Breast epithelium (tissue), 3 donors: ENCODE measurements at regions not wholly inside any gene's neighbourhood (a gene's known extent, or its start where the extent isn't known, plus 50 kb on each side); places are given as distances from the start of the nearest gene placed in this dataset.

ENCODE experiments used
- POLR2A ChIP-seq: fragments of 450-650 bp; IDR thresholded peaks from one replicate; pipeline ENCODE4 v1.6.1; 2016; ENCODE audit warnings: antibody characterized with exemption, mild to moderate bottlenecking, moderate library complexity
- POLR2AphosphoS5 ChIP-seq, 3 donors: sonication (generic); formaldehyde crosslinking; IDR thresholded peaks; one replicate each; pipeline ENCODE4 v1.6.1; 2017; ENCODE audit warnings: antibody characterized with exemption in 3 of 3
- TF ChIP-seq, protein P1 (sequence below), 3 donors: fragments of 450-650 bp; IDR thresholded peaks; one replicate each; pipeline ENCODE4 v1.5.1; 2016 to 2017; ENCODE audit warnings: antibody characterized with exemption in 3 of 3, mild to moderate bottlenecking in 3 of 3, moderate library complexity in 3 of 3

GRCh38 chr14:37864861-37865718, 269.7 kb downstream of the TTC6 start:
- TF ChIP-seq, protein P1, sequence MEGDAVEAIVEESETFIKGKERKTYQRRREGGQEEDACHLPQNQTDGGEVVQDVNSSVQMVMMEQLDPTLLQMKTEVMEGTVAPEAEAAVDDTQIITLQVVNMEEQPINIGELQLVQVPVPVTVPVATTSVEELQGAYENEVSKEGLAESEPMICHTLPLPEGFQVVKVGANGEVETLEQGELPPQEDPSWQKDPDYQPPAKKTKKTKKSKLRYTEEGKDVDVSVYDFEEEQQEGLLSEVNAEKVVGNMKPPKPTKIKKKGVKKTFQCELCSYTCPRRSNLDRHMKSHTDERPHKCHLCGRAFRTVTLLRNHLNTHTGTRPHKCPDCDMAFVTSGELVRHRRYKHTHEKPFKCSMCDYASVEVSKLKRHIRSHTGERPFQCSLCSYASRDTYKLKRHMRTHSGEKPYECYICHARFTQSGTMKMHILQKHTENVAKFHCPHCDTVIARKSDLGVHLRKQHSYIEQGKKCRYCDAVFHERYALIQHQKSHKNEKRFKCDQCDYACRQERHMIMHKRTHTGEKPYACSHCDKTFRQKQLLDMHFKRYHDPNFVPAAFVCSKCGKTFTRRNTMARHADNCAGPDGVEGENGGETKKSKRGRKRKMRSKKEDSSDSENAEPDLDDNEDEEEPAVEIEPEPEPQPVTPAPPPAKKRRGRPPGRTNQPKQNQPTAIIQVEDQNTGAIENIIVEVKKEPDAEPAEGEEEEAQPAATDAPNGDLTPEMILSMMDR (IDR thresholded peaks at IDR 0.05) = no peak
- TF ChIP-seq POLR2A (no peak), POLR2AphosphoS5 (IDR thresholded peaks at IDR 0.05) (no peak)
